Omental fat pad (tissue), 3 donors: ENCODE measurements at regions not wholly inside any gene's neighbourhood (a gene's known extent, or its start where the extent isn't known, plus 50 kb on each side); places are given as distances from the start of the nearest gene placed in this dataset.

ENCODE experiments used
- ATAC-seq: fragments of 150-250 bp; one replicate; pipeline ENCODE4 v1.9.1; 2016; ENCODE audit warnings: mild to moderate bottlenecking, moderate library complexity; ENCODE audit not compliant: low FRiP score
- DNase-seq: peaks from one replicate; pipeline ENCODE4 v3.0.0-alpha.2; 2019; ENCODE audit warnings: low spot score
- CTCF ChIP-seq, 3 donors: fragments of 450-650 bp; IDR thresholded peaks; one replicate each; pipeline ENCODE4 v1.5.1; 2016 to 2017; ENCODE audit warnings: antibody characterized with exemption in 3 of 3, mild to moderate bottlenecking in 3 of 3, moderate library complexity in 2 of 3

GRCh38 chr4:152146244-152146643 is 385.4 kb upstream of the GATB start:
- DNase-seq = no peak
- TF ChIP-seq CTCF (IDR thresholded peaks at IDR 0.05) = no peak
- ATAC-seq = no peak

- ATAC-seq (no peak), DNase-seq (no peak)
- TF ChIP-seq CTCF (IDR thresholded peaks at IDR 0.05) = no peak
Observed at GRCh38 chr4:152143806-152144205, 383.0 kb upstream of the GATB start.

DNA sequence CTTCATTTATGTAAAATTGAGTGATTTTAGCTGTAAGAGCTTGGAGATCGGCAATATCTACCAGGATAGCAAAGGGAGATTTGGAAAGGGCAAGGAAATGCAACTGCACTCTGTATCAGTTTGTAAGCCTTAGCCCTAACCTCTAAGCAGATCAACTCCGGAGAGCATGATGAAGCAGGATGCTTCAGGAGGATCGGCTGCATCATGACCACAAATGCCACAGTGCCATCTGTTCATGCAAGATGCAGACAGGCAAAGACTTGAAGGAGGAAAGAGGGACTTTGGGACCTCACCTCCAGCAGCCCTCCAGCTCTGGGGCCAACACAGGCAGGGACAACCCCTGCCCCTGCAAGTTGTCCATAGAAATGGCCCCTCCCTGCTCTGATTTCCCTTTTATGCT is 377.6 kb upstream of the GATB start:
- no peak for TF ChIP-seq CTCF (IDR thresholded peaks at IDR 0.05)
- no peak for ATAC-seq
- no peak for DNase-seq

- no peak for TF ChIP-seq CTCF (IDR thresholded peaks at IDR 0.05)
- ATAC-seq (no peak), DNase-seq (no peak)
Observed at GRCh38 chr4:152132776-152133175, 372.0 kb upstream of the GATB start.

DNA sequence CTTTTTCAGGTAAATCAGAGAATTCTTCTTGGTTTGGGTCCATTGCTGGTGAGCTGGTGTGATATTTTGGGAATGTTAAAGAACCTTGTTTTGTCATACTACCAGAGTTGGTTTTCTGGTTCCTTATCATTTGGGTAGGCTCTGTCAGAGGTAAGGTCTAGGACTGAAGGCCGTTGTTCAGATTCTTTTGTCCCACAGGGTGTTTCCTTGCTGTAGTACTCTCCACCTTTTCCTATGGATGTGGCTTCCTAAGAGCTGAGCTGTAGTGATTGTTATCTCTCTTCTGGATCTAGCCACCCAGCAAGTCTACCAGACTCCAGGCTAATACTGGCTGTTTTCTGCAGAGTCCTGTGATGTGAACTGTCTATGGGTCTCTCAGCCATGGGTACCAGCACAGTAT is 367.5 kb upstream of the GATB start:
- no peak for ATAC-seq
- no peak for DNase-seq
- TF ChIP-seq CTCF (IDR thresholded peaks at IDR 0.05) = no peak

- ATAC-seq = no peak
- no peak for DNase-seq
- TF ChIP-seq CTCF (IDR thresholded peaks at IDR 0.05) = no peak
Observed at GRCh38 chr4:152126238-152126637, 365.4 kb upstream of the GATB start.

- ATAC-seq = no peak
- TF ChIP-seq CTCF (IDR thresholded peaks at IDR 0.05) = no peak
- DNase-seq = no peak
Observed at GRCh38 chr4:152118819-152119553, 358.2 kb upstream of the GATB start.
